Neural progenitor cell (in vitro differentiated cells): ENCODE measurements at regions not wholly inside any gene's neighbourhood (a gene's known extent, or its start where the extent isn't known, plus 50 kb on each side); places are given as distances from the start of the nearest gene placed in this dataset.
A peak's percentile ranks its signal among the peaks of the same experiment; 100 is the strongest.

Experiments
- DNase-seq: peaks from one replicate; pipeline ENCODE4 v3.0.0-alpha.2; 2016; ENCODE audit warnings: low spot score
- H2AFZ ChIP-seq: fragments of 200-600 bp; sonication (generic); replicated peaks from 2 replicates; pipeline ENCODE4 v1.6.1; 2016; ENCODE audit warnings: antibody characterized with exemption
- H3F3A ChIP-seq: fragments of 200-600 bp; sonication (generic); 2 replicates; pipeline ENCODE4 v1.6.1; 2016; ENCODE audit warnings: antibody characterized with exemption, low read depth
- H3K27ac ChIP-seq: fragments of 200-600 bp; sonication (generic); 2 replicates; pipeline ENCODE4 v1.5.1; 2016; ENCODE audit warnings: mild to moderate bottlenecking
- H3K27me3 ChIP-seq: fragments of 200-600 bp; sonication (generic); 2 replicates; pipeline ENCODE4 v1.6.1; 2016; ENCODE audit warnings: mild to moderate bottlenecking, moderate library complexity
- H3K36me3 ChIP-seq: fragments of 200-600 bp; sonication (generic); 2 replicates; pipeline ENCODE4 v1.5.1; 2016
- H3K4me1 ChIP-seq: fragments of 200-600 bp; sonication (generic); 2 replicates; pipeline ENCODE4 v1.6.1; 2016; ENCODE audit warnings: mixed run types
- H3K4me2 ChIP-seq: fragments of 200-600 bp; sonication (generic); 2 replicates; pipeline ENCODE4 v1.6.1; 2016
- H3K4me3 ChIP-seq: fragments of 200-600 bp; sonication (generic); 2 replicates; pipeline ENCODE4 v1.5.1; 2016
- H3K79me2 ChIP-seq: fragments of 200-600 bp; sonication (generic); 2 replicates; pipeline ENCODE4 v1.6.1; 2016; ENCODE audit warnings: low read depth
- H3K9ac ChIP-seq: fragments of 200-600 bp; sonication (generic); 2 replicates; pipeline ENCODE4 v1.6.1; 2016
- H3K9me3 ChIP-seq: fragments of 200-600 bp; sonication (generic); 2 replicates; pipeline ENCODE4 v1.5.1; 2016; ENCODE audit warnings: low read depth
- H4K20me1 ChIP-seq: fragments of 200-600 bp; sonication (generic); 2 replicates; pipeline ENCODE4 v1.6.1; 2016; ENCODE audit warnings: low read depth
- H3K27ac Mint-ChIP-seq: 3 replicates; pipeline ENCODE4 v1.8.0; 2021; ENCODE audit warnings: mixed read lengths
- H3K27me3 Mint-ChIP-seq: 2 replicates; pipeline ENCODE4 v1.8.0; 2022; ENCODE audit warnings: low read depth, mild to moderate bottlenecking, inconsistent platforms, moderate library complexity, mixed read lengths; ENCODE audit not compliant: insufficient read depth
- H3K36me3 Mint-ChIP-seq: 3 replicates; pipeline ENCODE4 v1.8.0; 2021; ENCODE audit warnings: mixed read lengths
- H3K4me1 Mint-ChIP-seq: 3 replicates; pipeline ENCODE4 v1.8.0; 2021; ENCODE audit warnings: mixed read lengths
- H3K4me3 Mint-ChIP-seq: 3 replicates; pipeline ENCODE4 v1.8.0; 2021; ENCODE audit warnings: mild to moderate bottlenecking, moderate library complexity, mixed read lengths
- H3K9me3 Mint-ChIP-seq: 3 replicates; pipeline ENCODE4 v1.8.0; 2020; ENCODE audit warnings: mixed read lengths
- EZH2 ChIP-seq: fragments of 200-600 bp; sonication (generic); IDR thresholded peaks from 2 replicates; pipeline ENCODE4 v1.6.1; 2017; ENCODE audit warnings: antibody characterized with exemption, mild to moderate bottlenecking, moderate library complexity
- EZH2phosphoT487 ChIP-seq: fragments of 200-600 bp; sonication (generic); IDR thresholded peaks from 2 replicates; pipeline ENCODE4 v1.6.1; 2017; ENCODE audit warnings: antibody characterized with exemption
- TF ChIP-seq, protein P1 (sequence below): fragments of 200-600 bp; sonication (generic); IDR thresholded peaks from 2 replicates; pipeline ENCODE4 v1.5.1; 2017; ENCODE audit warnings: antibody characterized with exemption, mild to moderate bottlenecking

DNA sequence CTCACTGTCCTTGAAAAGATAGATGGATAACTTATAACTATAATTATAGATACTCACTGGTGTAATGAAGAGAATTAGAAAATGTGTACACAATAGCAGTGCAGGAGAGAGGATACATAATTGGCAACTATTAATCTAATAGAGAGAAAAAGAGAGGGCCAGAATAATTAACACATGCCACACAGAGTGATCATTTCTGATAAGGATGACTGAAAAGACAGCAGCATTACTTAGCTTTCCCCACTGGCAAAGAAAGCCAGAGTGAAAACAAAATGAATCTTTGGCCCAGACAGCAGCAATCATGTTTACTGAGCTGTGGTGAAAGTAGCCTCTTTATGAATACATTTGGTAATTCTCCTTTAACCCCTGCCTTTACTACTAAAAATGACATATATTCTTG, 493.3 kb upstream of the ROBO1 start:
- no peaks in the 10 kb centered on the region for H3K36me3 ChIP-seq
- no peaks in the 10 kb centered on the region for H4K20me1 ChIP-seq
- no peaks in the 10 kb centered on the region for H3K36me3 Mint-ChIP-seq
- H3K4me3 Mint-ChIP-seq: no peak overlapping the region
- H3K9ac ChIP-seq: no peak overlapping the region
- H3K9me3 ChIP-seq: no peaks in the 10 kb centered on the region
- no peak overlapping the region for H3K4me2 ChIP-seq
- no peak overlapping the region for H3K4me3 ChIP-seq
- H3K9me3 Mint-ChIP-seq: no peaks in the 10 kb centered on the region
- no peaks in the 10 kb centered on the region for H3K4me1 ChIP-seq
- no peaks in the 10 kb centered on the region for H3K79me2 ChIP-seq
- no peak for TF ChIP-seq EZH2
- no peak for TF ChIP-seq EZH2phosphoT487
- TF ChIP-seq, protein P1, sequence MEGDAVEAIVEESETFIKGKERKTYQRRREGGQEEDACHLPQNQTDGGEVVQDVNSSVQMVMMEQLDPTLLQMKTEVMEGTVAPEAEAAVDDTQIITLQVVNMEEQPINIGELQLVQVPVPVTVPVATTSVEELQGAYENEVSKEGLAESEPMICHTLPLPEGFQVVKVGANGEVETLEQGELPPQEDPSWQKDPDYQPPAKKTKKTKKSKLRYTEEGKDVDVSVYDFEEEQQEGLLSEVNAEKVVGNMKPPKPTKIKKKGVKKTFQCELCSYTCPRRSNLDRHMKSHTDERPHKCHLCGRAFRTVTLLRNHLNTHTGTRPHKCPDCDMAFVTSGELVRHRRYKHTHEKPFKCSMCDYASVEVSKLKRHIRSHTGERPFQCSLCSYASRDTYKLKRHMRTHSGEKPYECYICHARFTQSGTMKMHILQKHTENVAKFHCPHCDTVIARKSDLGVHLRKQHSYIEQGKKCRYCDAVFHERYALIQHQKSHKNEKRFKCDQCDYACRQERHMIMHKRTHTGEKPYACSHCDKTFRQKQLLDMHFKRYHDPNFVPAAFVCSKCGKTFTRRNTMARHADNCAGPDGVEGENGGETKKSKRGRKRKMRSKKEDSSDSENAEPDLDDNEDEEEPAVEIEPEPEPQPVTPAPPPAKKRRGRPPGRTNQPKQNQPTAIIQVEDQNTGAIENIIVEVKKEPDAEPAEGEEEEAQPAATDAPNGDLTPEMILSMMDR: no peak
- no peaks in the 10 kb centered on the region for H3F3A ChIP-seq
- no peak overlapping the region for H2AFZ ChIP-seq
- no peaks in the 10 kb centered on the region for H3K27me3 ChIP-seq
- H3K27ac Mint-ChIP-seq: no peak overlapping the region
- no peaks in the 10 kb centered on the region for H3K27me3 Mint-ChIP-seq
- DNase-seq: no peak
- no peaks in the 10 kb centered on the region for H3K4me1 Mint-ChIP-seq
- no peak overlapping the region for H3K27ac ChIP-seq

DNA sequence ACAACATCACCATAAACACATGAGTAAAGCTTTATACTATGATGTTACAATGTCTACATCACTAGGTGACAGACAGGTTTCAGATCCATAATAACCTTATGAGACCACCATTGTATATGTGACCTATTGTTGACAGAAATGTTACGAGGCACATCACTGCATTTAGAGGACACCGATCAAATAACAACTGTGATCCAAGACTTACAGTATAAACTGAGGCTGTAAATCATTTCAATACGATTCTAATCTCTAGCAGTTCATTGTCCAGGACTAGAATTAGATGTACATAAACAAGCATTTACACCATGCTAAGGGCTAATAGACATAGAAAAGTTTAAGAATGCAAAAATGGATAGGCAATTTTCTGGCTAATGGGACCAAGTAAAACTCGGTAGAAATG, 491.9 kb upstream of the ROBO1 start:
- Histone ChIP-seq H3K4me2 (no peak overlapping the region), H3K9ac (no peak overlapping the region), H3K27me3 (no peaks in the 10 kb centered on the region), H2AFZ (peak overlapping the region; percentile 81), H4K20me1 (no peaks in the 10 kb centered on the region), H3K4me1 (no peaks in the 10 kb centered on the region), H3K79me2 (no peaks in the 10 kb centered on the region), H3K27ac (no peak overlapping the region), H3K36me3 (no peaks in the 10 kb centered on the region), H3K4me3 (no peak overlapping the region), H3K9me3 (no peaks in the 10 kb centered on the region), H3F3A (no peaks in the 10 kb centered on the region)
- Mint-ChIP-seq H3K4me1 (no peaks in the 10 kb centered on the region), H3K27me3 (no peaks in the 10 kb centered on the region), H3K36me3 (no peaks in the 10 kb centered on the region), H3K4me3 (no peak overlapping the region), H3K27ac (no peak overlapping the region), H3K9me3 (no peaks in the 10 kb centered on the region)
- DNase-seq: no peak
- TF ChIP-seq EZH2phosphoT487: no peak
- no peak for TF ChIP-seq EZH2
- TF ChIP-seq, protein P1: no peak

DNA sequence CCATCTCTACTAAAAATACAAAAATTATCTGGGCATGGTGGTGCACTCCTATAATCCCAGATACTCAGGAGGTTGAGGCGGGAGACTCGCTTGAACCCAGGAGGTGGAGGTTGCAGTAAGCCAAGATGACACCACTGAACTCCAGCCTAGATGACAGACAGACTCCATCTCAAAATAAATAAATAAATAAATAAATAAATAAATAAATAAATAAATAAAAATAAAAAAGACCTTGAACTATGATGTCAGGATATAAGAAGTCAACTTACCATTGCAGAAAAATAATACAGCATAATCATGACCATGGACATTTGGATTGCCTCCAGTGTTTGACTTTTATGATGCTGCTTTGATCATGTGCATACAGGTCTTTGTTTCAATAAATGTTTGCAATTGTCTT, 484.3 kb upstream of the ROBO1 start:
- H3K4me2 ChIP-seq: no peak overlapping the region
- Mint-ChIP-seq H3K36me3 (no peaks in the 10 kb centered on the region), H3K9me3 (peaks cover 9% of the 10 kb centered on the region), H3K27ac (no peak overlapping the region), H3K27me3 (peaks cover 2% of the 10 kb centered on the region), H3K4me1 (no peaks in the 10 kb centered on the region), H3K4me3 (no peak overlapping the region)
- no peak overlapping the region for H3K9ac ChIP-seq
- H3K4me3 ChIP-seq: no peak overlapping the region
- no peaks in the 10 kb centered on the region for H3K4me1 ChIP-seq
- no peak overlapping the region for H2AFZ ChIP-seq
- H3K9me3 ChIP-seq: no peaks in the 10 kb centered on the region
- H3F3A ChIP-seq: no peaks in the 10 kb centered on the region
- H3K36me3 ChIP-seq: no peaks in the 10 kb centered on the region
- H3K27me3 ChIP-seq: no peaks in the 10 kb centered on the region
- H3K27ac ChIP-seq: no peak overlapping the region
- H4K20me1 ChIP-seq: no peaks in the 10 kb centered on the region
- TF ChIP-seq, protein P1: no peak
- no peak for TF ChIP-seq EZH2phosphoT487
- H3K79me2 ChIP-seq: no peaks in the 10 kb centered on the region
- no peak for DNase-seq

DNA sequence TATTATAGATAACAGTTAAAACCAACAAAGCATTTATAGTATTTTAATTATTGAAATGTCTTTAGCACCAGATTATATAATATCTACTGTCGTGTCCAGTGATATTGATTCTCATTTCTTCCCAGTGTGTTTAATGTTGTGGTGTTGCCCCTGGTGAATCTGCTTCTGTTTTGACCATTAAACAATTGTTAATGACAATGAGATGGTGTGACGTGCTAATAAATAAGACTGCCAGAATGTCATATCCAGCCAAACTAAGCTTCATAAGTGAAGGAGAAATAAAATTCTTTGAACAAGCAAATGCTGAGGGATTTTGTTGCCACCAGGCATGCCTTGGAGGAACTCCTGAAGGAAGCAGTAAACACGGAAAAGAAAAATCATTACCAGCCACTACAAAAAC, 480.0 kb upstream of the ROBO1 start:
- H3K27ac ChIP-seq: no peak overlapping the region
- no peak overlapping the region for H3K27ac Mint-ChIP-seq
- H3K79me2 ChIP-seq: no peaks in the 10 kb centered on the region
- no peaks in the 10 kb centered on the region for H3K27me3 ChIP-seq
- H3K4me3 ChIP-seq: no peak overlapping the region
- no peaks in the 10 kb centered on the region for H3K4me1 ChIP-seq
- H3K4me2 ChIP-seq: no peak overlapping the region
- H3K4me3 Mint-ChIP-seq: no peak overlapping the region
- no peaks in the 10 kb centered on the region for H3K4me1 Mint-ChIP-seq
- H3K27me3 Mint-ChIP-seq: peaks cover 2% of the 10 kb centered on the region
- no peaks in the 10 kb centered on the region for H4K20me1 ChIP-seq
- no peak overlapping the region for H3K9ac ChIP-seq
- no peaks in the 10 kb centered on the region for H3K36me3 Mint-ChIP-seq
- H3K9me3 ChIP-seq: no peaks in the 10 kb centered on the region
- H3K9me3 Mint-ChIP-seq: peaks cover 9% of the 10 kb centered on the region
- H3K36me3 ChIP-seq: no peaks in the 10 kb centered on the region
- no peak for TF ChIP-seq EZH2
- no peak for TF ChIP-seq EZH2phosphoT487
- TF ChIP-seq, protein P1: no peak
- no peak overlapping the region for H2AFZ ChIP-seq
- DNase-seq: no peak
- no peaks in the 10 kb centered on the region for H3F3A ChIP-seq
